K562 (cell line): ENCODE measurements at regions not wholly inside any gene's neighbourhood (a gene's known extent, or its start where the extent isn't known, plus 50 kb on each side); places are given as distances from the start of the nearest gene placed in this dataset.

Experiments used
- ADNP ChIP-seq: fragments of 200-800 bp; sonication (Bioruptor generic); IDR thresholded peaks from 2 replicates; pipeline ENCODE4 v1.6.1; 2016; ENCODE audit warnings: missing genetic modification characterization, missing compliant biosample characterization
- HEY1 ChIP-seq: fragments of 250-450 bp; sonication (Bioruptor Pico); IDR thresholded peaks from 2 replicates; pipeline ENCODE4 v1.5.0; 2020; ENCODE audit warnings: mild to moderate bottlenecking, moderate library complexity, borderline replicate concordance
- ILF3 ChIP-seq: fragments of 450-650 bp; IDR thresholded peaks from 2 replicates; pipeline ENCODE4 v1.6.1; 2018; ENCODE audit warnings: antibody characterized with exemption, mild to moderate bottlenecking, moderate library complexity, borderline replicate concordance
- POLR2B ChIP-seq: fragments of 450-650 bp; IDR thresholded peaks from 2 replicates; pipeline ENCODE4 v1.6.1; 2018; ENCODE audit warnings: low read depth; ENCODE audit not compliant: partially characterized antibody
- POU5F1 ChIP-seq: fragments of 150-350 bp; IDR thresholded peaks from 2 replicates; pipeline ENCODE4 v1.6.1; 2014; ENCODE audit warnings: borderline replicate concordance, low read length, low read depth, mild to moderate bottlenecking; ENCODE audit not compliant: partially characterized antibody
- PTRF ChIP-seq: fragments of 450-650 bp; IDR thresholded peaks from 2 replicates; pipeline ENCODE4 v1.6.1; 2016; ENCODE audit warnings: mild to moderate bottlenecking, missing genetic modification characterization, missing compliant biosample characterization
- TBL1XR1 ChIP-seq, 2 experiments: IDR thresholded peaks; 2 replicates each; pipeline ENCODE4 v1.6.1; 2012; ENCODE audit warnings: improper control_type of control experiment in 2 of 2, low read length in 2 of 2, mild to moderate bottlenecking in 1 of 2
- ZNF57 ChIP-seq: fragments of 450-650 bp; formaldehyde crosslinking; IDR thresholded peaks from 2 replicates; pipeline ENCODE4 v1.4.0; 2020; ENCODE audit warnings: mild to moderate bottlenecking, moderate library complexity
- ZNF695 ChIP-seq: fragments of 450-650 bp; formaldehyde crosslinking; IDR thresholded peaks from 2 replicates; pipeline ENCODE4 v1.4.0; 2020; ENCODE audit warnings: mild to moderate bottlenecking, moderate library complexity
- TF ChIP-seq, protein P1 (sequence below): fragments of 250-450 bp; sonication (Bioruptor Pico); IDR thresholded peaks from 2 replicates; pipeline ENCODE4 v1.5.0; 2021; ENCODE audit warnings: mild to moderate bottlenecking, moderate library complexity
- TF ChIP-seq, protein P2 (sequence below): IDR thresholded peaks from 2 replicates; pipeline ENCODE4 v1.6.1; 2014; ENCODE audit warnings: antibody characterized with exemption
- TF ChIP-seq, protein P3 (sequence below): fragments of 250-450 bp; sonication (Bioruptor Pico); IDR thresholded peaks from 2 replicates; pipeline ENCODE4 v1.4.0; 2020; ENCODE audit warnings: borderline replicate concordance
- TF ChIP-seq, protein P4 (sequence below): sonication (generic); formaldehyde crosslinking; IDR thresholded peaks from 2 replicates; pipeline ENCODE4 v1.8.1; 2023; ENCODE audit warnings: mild to moderate bottlenecking, missing genetic modification reagents
- TF ChIP-seq, protein P5 (sequence below): fragments of 450-650 bp; IDR thresholded peaks from 2 replicates; pipeline ENCODE4 v1.6.1; 2017; ENCODE audit warnings: antibody characterized with exemption, mild to moderate bottlenecking

GRCh38 chr6:27130668-27131428 lies 116.7 kb upstream of the PRSS16 start (continued):
- TF ChIP-seq, protein P1, sequence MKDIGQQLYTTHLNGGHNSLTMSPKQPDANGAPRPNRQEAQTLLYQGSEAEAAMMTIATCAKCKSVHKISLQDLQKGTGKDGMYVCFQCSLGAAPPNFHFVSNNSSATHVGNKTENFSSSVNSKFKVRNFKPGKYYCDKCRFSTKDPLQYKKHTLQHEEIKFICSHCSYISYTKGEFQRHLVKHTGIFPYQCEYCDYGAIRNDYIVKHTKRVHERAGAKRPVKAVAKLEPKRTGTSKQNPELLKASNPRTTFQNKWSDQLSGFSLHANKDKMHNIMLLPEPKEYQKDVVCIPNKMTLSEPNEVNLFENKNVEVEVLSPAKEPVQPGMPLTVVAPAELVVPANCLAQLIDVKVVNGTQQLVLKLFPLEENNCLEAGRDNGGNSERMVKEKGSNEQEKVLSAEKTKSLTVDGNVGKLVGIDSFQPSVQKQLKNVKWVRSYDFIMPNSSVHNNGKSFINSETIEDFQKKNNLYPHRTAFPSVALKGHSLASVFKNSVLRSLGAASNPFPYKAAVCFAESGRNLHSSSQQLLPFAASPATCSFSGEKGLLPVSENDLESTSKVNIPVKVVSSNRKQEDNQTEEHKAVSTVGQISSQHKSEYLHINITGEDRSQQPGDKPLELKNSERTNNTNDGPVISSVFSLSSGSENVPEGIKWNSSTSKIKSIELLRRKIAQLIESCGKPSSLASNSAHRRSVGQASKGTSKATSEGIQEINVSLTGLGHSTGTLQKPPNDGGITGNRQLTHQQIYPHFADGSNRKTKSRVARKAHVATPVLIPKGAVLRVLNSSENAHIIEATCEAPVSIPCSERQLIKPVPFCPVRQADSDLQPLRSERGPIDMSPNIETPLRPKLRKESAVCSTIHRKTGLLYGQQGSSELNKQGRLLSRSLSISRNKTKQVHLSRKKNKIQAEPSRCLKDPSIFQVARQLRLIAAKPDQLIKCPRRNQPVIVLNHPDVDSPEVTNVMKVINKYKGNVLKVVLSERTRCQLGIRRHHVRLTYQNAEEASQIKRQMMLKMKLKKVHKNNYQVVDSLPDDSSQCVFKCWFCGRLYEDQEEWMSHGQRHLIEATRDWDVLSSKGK = no peak
- no peak for TF ChIP-seq POU5F1
- peak in 1 of 2 experiments; percentile 39; a peak in 1 of 4 replicates for TF ChIP-seq TBL1XR1 (IDR thresholded peaks at IDR 0.05; ENCODE audit: low read length in 2 of 2)
- no peak for TF ChIP-seq ADNP (tag)
- TF ChIP-seq, protein P2, sequence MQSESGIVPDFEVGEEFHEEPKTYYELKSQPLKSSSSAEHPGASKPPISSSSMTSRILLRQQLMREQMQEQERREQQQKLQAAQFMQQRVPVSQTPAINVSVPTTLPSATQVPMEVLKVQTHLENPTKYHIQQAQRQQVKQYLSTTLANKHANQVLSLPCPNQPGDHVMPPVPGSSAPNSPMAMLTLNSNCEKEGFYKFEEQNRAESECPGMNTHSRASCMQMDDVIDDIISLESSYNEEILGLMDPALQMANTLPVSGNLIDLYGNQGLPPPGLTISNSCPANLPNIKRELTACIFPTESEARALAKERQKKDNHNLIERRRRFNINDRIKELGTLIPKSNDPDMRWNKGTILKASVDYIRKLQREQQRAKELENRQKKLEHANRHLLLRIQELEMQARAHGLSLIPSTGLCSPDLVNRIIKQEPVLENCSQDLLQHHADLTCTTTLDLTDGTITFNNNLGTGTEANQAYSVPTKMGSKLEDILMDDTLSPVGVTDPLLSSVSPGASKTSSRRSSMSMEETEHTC = no peak
- TF ChIP-seq POLR2B = no peak
- no peak for TF ChIP-seq PTRF (tag)
- TF ChIP-seq, protein P3, sequence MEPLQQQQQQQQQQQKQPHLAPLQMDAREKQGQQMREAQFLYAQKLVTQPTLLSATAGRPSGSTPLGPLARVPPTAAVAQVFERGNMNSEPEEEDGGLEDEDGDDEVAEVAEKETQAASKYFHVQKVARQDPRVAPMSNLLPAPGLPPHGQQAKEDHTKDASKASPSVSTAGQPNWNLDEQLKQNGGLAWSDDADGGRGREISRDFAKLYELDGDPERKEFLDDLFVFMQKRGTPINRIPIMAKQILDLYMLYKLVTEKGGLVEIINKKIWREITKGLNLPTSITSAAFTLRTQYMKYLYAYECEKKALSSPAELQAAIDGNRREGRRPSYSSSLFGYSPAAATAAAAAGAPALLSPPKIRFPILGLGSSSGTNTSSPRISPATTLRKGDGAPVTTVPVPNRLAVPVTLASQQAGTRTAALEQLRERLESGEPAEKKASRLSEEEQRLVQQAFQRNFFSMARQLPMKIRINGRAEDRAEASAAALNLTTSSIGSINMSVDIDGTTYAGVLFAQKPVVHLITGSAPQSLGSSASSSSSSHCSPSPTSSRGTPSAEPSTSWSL (CRISPR knock-in tag) = no peak
- TF ChIP-seq ILF3 = 0 out of 2 replicates have a peak, but pooled peaks have one; percentile 27
- TF ChIP-seq HEY1 = 0 out of 2 replicates have a peak, but pooled peaks have one; percentile 22
- TF ChIP-seq, protein P4, sequence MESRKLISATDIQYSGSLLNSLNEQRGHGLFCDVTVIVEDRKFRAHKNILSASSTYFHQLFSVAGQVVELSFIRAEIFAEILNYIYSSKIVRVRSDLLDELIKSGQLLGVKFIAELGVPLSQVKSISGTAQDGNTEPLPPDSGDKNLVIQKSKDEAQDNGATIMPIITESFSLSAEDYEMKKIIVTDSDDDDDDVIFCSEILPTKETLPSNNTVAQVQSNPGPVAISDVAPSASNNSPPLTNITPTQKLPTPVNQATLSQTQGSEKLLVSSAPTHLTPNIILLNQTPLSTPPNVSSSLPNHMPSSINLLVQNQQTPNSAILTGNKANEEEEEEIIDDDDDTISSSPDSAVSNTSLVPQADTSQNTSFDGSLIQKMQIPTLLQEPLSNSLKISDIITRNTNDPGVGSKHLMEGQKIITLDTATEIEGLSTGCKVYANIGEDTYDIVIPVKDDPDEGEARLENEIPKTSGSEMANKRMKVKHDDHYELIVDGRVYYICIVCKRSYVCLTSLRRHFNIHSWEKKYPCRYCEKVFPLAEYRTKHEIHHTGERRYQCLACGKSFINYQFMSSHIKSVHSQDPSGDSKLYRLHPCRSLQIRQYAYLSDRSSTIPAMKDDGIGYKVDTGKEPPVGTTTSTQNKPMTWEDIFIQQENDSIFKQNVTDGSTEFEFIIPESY (CRISPR knock-in tag) = no peak
- TF ChIP-seq ZNF57 (CRISPR knock-in tag) = no peak
- TF ChIP-seq, protein P5, sequence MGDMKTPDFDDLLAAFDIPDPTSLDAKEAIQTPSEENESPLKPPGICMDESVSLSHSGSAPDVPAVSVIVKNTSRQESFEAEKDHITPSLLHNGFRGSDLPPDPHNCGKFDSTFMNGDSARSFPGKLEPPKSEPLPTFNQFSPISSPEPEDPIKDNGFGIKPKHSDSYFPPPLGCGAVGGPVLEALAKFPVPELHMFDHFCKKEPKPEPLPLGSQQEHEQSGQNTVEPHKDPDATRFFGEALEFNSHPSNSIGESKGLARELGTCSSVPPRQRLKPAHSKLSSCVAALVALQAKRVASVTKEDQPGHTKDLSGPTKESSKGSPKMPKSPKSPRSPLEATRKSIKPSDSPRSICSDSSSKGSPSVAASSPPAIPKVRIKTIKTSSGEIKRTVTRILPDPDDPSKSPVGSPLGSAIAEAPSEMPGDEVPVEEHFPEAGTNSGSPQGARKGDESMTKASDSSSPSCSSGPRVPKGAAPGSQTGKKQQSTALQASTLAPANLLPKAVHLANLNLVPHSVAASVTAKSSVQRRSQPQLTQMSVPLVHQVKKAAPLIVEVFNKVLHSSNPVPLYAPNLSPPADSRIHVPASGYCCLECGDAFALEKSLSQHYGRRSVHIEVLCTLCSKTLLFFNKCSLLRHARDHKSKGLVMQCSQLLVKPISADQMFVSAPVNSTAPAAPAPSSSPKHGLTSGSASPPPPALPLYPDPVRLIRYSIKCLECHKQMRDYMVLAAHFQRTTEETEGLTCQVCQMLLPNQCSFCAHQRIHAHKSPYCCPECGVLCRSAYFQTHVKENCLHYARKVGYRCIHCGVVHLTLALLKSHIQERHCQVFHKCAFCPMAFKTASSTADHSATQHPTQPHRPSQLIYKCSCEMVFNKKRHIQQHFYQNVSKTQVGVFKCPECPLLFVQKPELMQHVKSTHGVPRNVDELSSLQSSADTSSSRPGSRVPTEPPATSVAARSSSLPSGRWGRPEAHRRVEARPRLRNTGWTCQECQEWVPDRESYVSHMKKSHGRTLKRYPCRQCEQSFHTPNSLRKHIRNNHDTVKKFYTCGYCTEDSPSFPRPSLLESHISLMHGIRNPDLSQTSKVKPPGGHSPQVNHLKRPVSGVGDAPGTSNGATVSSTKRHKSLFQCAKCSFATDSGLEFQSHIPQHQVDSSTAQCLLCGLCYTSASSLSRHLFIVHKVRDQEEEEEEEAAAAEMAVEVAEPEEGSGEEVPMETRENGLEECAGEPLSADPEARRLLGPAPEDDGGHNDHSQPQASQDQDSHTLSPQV = no peak
- no peak for TF ChIP-seq ZNF695 (CRISPR knock-in tag)
